Osteoblast (primary cell): ENCODE measurements at regions not wholly inside any gene's neighbourhood (a gene's known extent, or its start where the extent isn't known, plus 50 kb on each side); places are given as distances from the start of the nearest gene placed in this dataset.

ENCODE experiments used
- DNase-seq: peaks from one replicate; pipeline ENCODE4 v3.0.0; 2011; ENCODE audit warnings: low spot score, mixed read lengths; ENCODE audit not compliant: insufficient read length; ENCODE audit errors: missing footprints
- H2AFZ ChIP-seq: 2 replicates; pipeline ENCODE4 v1.6.0; 2011; ENCODE audit warnings: mild to moderate bottlenecking, low read length
- H3K27ac ChIP-seq: 2 replicates; pipeline ENCODE4 v1.5.1; 2011; ENCODE audit warnings: mild to moderate bottlenecking, low read depth, low read length, moderate library complexity
- H3K27me3 ChIP-seq: 2 replicates; pipeline ENCODE4 v1.6.0; 2012; ENCODE audit warnings: mild to moderate bottlenecking, control low read depth, inconsistent platforms, low read length, moderate library complexity; ENCODE audit not compliant: insufficient read depth
- H3K36me3 ChIP-seq: 2 replicates; pipeline ENCODE4 v1.5.1; 2011; ENCODE audit warnings: mild to moderate bottlenecking, low read length, control low read depth, moderate library complexity; ENCODE audit not compliant: insufficient read depth
- H3K4me1 ChIP-seq: 2 replicates; pipeline ENCODE4 v1.5.1; 2011; ENCODE audit warnings: mild to moderate bottlenecking, low read length, control low read depth, moderate library complexity; ENCODE audit not compliant: insufficient read depth
- H3K4me2 ChIP-seq: 2 replicates; pipeline ENCODE4 v1.6.0; 2011; ENCODE audit warnings: mild to moderate bottlenecking, low read length; ENCODE audit not compliant: insufficient read depth
- H3K4me3 ChIP-seq: fragments of 200-600 bp; sonication (generic); 3 replicates; pipeline ENCODE4 v1.5.1; 2012; ENCODE audit warnings: mild to moderate bottlenecking, low read length, inconsistent platforms; ENCODE audit not compliant: insufficient read depth
- H3K79me2 ChIP-seq: 2 replicates; pipeline ENCODE4 v1.6.0; 2012; ENCODE audit warnings: mild to moderate bottlenecking, low read length, control low read depth, inconsistent platforms; ENCODE audit not compliant: insufficient read depth
- H3K9me3 ChIP-seq: 2 replicates; pipeline ENCODE4 v1.5.1; 2011; ENCODE audit warnings: low read depth, low read length, control low read depth
- H4K20me1 ChIP-seq: 2 replicates; pipeline ENCODE4 v1.6.0; 2012; ENCODE audit warnings: mild to moderate bottlenecking, low read length, control low read depth; ENCODE audit not compliant: insufficient read depth
- CTCF ChIP-seq: IDR thresholded peaks from 2 replicates; pipeline ENCODE4 v1.5.1; 2011; ENCODE audit warnings: mild to moderate bottlenecking, low read depth, low read length, moderate library complexity; ENCODE audit errors: extremely low read depth

GRCh38 chr6:18328540-18328939 lies 58.6 kb upstream of the RNF144B start:
- H3K4me1 ChIP-seq = no peaks in the 10 kb centered on the region
- no peaks in the 10 kb centered on the region for H3K79me2 ChIP-seq
- H3K4me2 ChIP-seq = no peak overlapping the region
- no peak overlapping the region for H3K27ac ChIP-seq
- no peaks in the 10 kb centered on the region for H3K27me3 ChIP-seq
- no peak overlapping the region for H2AFZ ChIP-seq
- H3K36me3 ChIP-seq = no peaks in the 10 kb centered on the region
- H3K4me3 ChIP-seq = no peak overlapping the region
- H3K9me3 ChIP-seq = no peaks in the 10 kb centered on the region
- TF ChIP-seq CTCF = no peak
- DNase-seq = no peak
- H4K20me1 ChIP-seq = no peaks in the 10 kb centered on the region

GRCh38 chr6:18328070-18328469 lies 59.1 kb upstream of the RNF144B start:
- no peak overlapping the region for H3K27ac ChIP-seq
- no peaks in the 10 kb centered on the region for H4K20me1 ChIP-seq
- TF ChIP-seq CTCF = no peak
- H3K4me3 ChIP-seq = no peak overlapping the region
- H3K27me3 ChIP-seq = no peaks in the 10 kb centered on the region
- DNase-seq = peak; percentile 39
- H3K9me3 ChIP-seq = no peaks in the 10 kb centered on the region
- peak overlapping the region; percentile 15 for H2AFZ ChIP-seq
- no peak overlapping the region for H3K4me2 ChIP-seq
- H3K36me3 ChIP-seq = no peaks in the 10 kb centered on the region
- H3K79me2 ChIP-seq = no peaks in the 10 kb centered on the region
- no peaks in the 10 kb centered on the region for H3K4me1 ChIP-seq

- Histone ChIP-seq H3K79me2 (no peaks in the 10 kb centered on the region), H3K4me1 (no peaks in the 10 kb centered on the region), H3K4me3 (no peak overlapping the region), H3K27ac (no peak overlapping the region), H3K36me3 (no peaks in the 10 kb centered on the region), H4K20me1 (no peaks in the 10 kb centered on the region), H3K27me3 (no peaks in the 10 kb centered on the region), H3K9me3 (no peaks in the 10 kb centered on the region), H2AFZ (peak overlapping the region; percentile 15), H3K4me2 (no peak overlapping the region)
- no peak for TF ChIP-seq CTCF
- no peak for DNase-seq
These were observed 59.5 kb upstream of the RNF144B start for GRCh38 chr6:18327626-18328025.

GRCh38 chr6:18326980-18327379 lies 60.2 kb upstream of the RNF144B start:
- no peak overlapping the region for H2AFZ ChIP-seq
- no peaks in the 10 kb centered on the region for H3K9me3 ChIP-seq
- H3K4me2 ChIP-seq = no peak overlapping the region
- no peaks in the 10 kb centered on the region for H4K20me1 ChIP-seq
- H3K4me1 ChIP-seq = no peaks in the 10 kb centered on the region
- H3K27ac ChIP-seq = no peak overlapping the region
- no peak for TF ChIP-seq CTCF
- H3K36me3 ChIP-seq = no peaks in the 10 kb centered on the region
- DNase-seq = no peak
- no peaks in the 10 kb centered on the region for H3K79me2 ChIP-seq
- no peaks in the 10 kb centered on the region for H3K27me3 ChIP-seq
- H3K4me3 ChIP-seq = no peak overlapping the region
